ENCODE measurements at regions not wholly inside any gene's neighbourhood (a gene's known extent, or its start where the extent isn't known, plus 50 kb on each side); places are given as distances from the start of the nearest gene placed in this dataset.

DNA sequence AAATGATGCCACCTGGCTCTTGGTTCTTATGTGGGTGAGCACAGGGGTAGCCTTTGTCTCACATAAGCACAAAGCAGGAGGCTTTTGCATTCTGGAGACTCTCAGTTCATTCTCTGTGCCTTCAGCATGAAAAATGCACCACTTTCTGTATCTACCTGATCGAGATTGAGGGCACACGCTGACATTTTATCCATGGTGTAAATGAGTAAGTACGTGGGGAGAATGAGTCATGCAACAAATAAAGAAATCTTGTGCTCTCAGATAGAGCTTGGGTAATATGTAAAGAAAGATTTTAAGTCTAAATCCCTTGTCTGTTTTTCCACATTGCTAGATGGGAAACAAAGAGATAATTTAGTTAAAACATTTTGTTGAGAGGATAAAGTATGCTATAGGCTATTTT is 607.2 kb upstream of the WWC1 start:
- H3K9ac ChIP-seq (ENCODE audit: low read length) = no peak overlapping the region
- H3K36me3 ChIP-seq (ENCODE audit: low read length) = no peaks in the 10 kb centered on the region
- H3K4me3 ChIP-seq (ENCODE audit: insufficient read depth, low read length, poor library complexity, severe bottlenecking) = no peak overlapping the region
- H3K4me2 ChIP-seq (ENCODE audit: low read depth, low read length, poor library complexity, severe bottlenecking) = no peak overlapping the region
- no peaks in the 10 kb centered on the region for H3K27me3 ChIP-seq (ENCODE audit: low read length)
- H3K79me2 ChIP-seq (ENCODE audit: insufficient read depth, low read length) = no peaks in the 10 kb centered on the region
- no peaks in the 10 kb centered on the region for H3K9me2 ChIP-seq (replicated peaks; ENCODE audit: insufficient read depth, low read length)
- H3K9me3 ChIP-seq (ENCODE audit: insufficient read depth, low read length) = no peaks in the 10 kb centered on the region
- no peaks in the 10 kb centered on the region for H4K20me1 ChIP-seq (ENCODE audit: low read depth, low read length)
- H3F3A ChIP-seq (ENCODE audit: insufficient read depth) = no peaks in the 10 kb centered on the region
- no peak overlapping the region for H2AFZ ChIP-seq (ENCODE audit: low read depth, low read length, severe bottlenecking)
- TF ChIP-seq, protein P1, sequence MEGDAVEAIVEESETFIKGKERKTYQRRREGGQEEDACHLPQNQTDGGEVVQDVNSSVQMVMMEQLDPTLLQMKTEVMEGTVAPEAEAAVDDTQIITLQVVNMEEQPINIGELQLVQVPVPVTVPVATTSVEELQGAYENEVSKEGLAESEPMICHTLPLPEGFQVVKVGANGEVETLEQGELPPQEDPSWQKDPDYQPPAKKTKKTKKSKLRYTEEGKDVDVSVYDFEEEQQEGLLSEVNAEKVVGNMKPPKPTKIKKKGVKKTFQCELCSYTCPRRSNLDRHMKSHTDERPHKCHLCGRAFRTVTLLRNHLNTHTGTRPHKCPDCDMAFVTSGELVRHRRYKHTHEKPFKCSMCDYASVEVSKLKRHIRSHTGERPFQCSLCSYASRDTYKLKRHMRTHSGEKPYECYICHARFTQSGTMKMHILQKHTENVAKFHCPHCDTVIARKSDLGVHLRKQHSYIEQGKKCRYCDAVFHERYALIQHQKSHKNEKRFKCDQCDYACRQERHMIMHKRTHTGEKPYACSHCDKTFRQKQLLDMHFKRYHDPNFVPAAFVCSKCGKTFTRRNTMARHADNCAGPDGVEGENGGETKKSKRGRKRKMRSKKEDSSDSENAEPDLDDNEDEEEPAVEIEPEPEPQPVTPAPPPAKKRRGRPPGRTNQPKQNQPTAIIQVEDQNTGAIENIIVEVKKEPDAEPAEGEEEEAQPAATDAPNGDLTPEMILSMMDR (IDR thresholded peaks at IDR 0.05; ENCODE audit: insufficient read depth, low read length, poor library complexity, severe bottlenecking) = no peak
- TF ChIP-seq EZH2phosphoT487 (conservative IDR thresholded peaks at IDR 0.05; ENCODE audit: low read length) = no peak
- no peak overlapping the region for H3K27ac ChIP-seq (ENCODE audit: low read depth, low read length)

GRCh38 chr5:167688341-167689130 is 602.9 kb upstream of the WWC1 start:
- no peaks in the 10 kb centered on the region for H3K79me2 ChIP-seq (ENCODE audit: insufficient read depth, low read length)
- no peaks in the 10 kb centered on the region for H3K9me2 ChIP-seq (replicated peaks; ENCODE audit: insufficient read depth, low read length)
- no peaks in the 10 kb centered on the region for H3K36me3 ChIP-seq (ENCODE audit: low read length)
- no peak for TF ChIP-seq EZH2phosphoT487 (conservative IDR thresholded peaks at IDR 0.05; ENCODE audit: low read length)
- TF ChIP-seq, protein P1 (IDR thresholded peaks at IDR 0.05; ENCODE audit: insufficient read depth, low read length, poor library complexity, severe bottlenecking) = no peak
- H2AFZ ChIP-seq (ENCODE audit: low read depth, low read length, severe bottlenecking) = no peak overlapping the region
- no peak overlapping the region for H3K4me3 ChIP-seq (ENCODE audit: insufficient read depth, low read length, poor library complexity, severe bottlenecking)
- no peak overlapping the region for H3K4me2 ChIP-seq (ENCODE audit: low read depth, low read length, poor library complexity, severe bottlenecking)
- no peak overlapping the region for H3K27ac ChIP-seq (ENCODE audit: low read depth, low read length)
- H3F3A ChIP-seq (ENCODE audit: insufficient read depth) = no peaks in the 10 kb centered on the region
- H3K9ac ChIP-seq (ENCODE audit: low read length) = no peak overlapping the region
- no peaks in the 10 kb centered on the region for H4K20me1 ChIP-seq (ENCODE audit: low read depth, low read length)
- no peaks in the 10 kb centered on the region for H3K9me3 ChIP-seq (ENCODE audit: insufficient read depth, low read length)
- H3K27me3 ChIP-seq (ENCODE audit: low read length) = no peaks in the 10 kb centered on the region

DNA sequence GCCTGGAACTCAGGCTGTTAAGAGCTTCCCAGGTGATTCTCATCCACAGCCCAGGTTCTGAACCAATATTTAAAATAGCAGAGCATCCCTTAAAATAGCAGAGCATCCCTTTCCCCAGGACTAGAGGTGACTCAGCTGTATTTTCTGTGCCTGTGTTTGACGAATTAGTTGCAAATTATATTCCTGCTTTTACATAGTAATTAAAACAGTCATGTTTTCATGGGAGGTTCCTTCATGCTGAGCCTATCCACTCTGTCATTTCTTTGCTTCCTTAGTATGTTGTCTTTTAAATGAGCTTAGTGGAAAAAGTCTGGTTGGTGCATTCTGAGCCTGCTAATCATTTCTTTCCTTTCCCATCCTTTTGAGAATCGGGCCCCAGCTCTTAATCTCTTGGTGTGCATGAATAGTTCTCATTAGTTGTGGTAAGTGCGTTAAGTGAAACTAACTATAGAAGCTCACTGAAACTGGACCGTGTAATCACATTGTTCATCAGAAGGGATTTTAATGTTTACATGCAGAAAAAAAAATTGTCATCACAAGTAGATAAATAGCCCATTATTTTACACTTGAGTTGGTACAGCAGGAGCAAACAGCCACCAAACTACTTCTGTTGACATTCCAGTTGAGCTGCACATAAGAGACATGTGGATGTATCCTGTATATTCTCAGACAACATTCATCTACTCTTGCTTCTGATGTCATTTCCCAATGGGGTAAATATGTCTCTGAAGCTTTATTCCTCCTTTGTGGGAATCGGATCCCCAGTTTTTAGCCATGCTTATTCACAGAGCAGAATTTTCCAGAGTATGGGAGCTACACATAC is 596.9 kb upstream of the WWC1 start:
- no peak overlapping the region for H3K9ac ChIP-seq (ENCODE audit: low read length)
- H3K9me3 ChIP-seq (ENCODE audit: insufficient read depth, low read length) = no peaks in the 10 kb centered on the region
- H3K4me2 ChIP-seq (ENCODE audit: low read depth, low read length, poor library complexity, severe bottlenecking) = no peak overlapping the region
- H3K9me2 ChIP-seq (replicated peaks; ENCODE audit: insufficient read depth, low read length) = no peaks in the 10 kb centered on the region
- H3K36me3 ChIP-seq (ENCODE audit: low read length) = no peaks in the 10 kb centered on the region
- no peak overlapping the region for H2AFZ ChIP-seq (ENCODE audit: low read depth, low read length, severe bottlenecking)
- TF ChIP-seq EZH2phosphoT487 (conservative IDR thresholded peaks at IDR 0.05; ENCODE audit: low read length) = no peak
- TF ChIP-seq, protein P1 (IDR thresholded peaks at IDR 0.05; ENCODE audit: insufficient read depth, low read length, poor library complexity, severe bottlenecking) = no peak
- H3K79me2 ChIP-seq (ENCODE audit: insufficient read depth, low read length) = no peaks in the 10 kb centered on the region
- no peaks in the 10 kb centered on the region for H4K20me1 ChIP-seq (ENCODE audit: low read depth, low read length)
- H3K27ac ChIP-seq (ENCODE audit: low read depth, low read length) = no peak overlapping the region
- no peaks in the 10 kb centered on the region for H3K27me3 ChIP-seq (ENCODE audit: low read length)
- no peak overlapping the region for H3K4me3 ChIP-seq (ENCODE audit: insufficient read depth, low read length, poor library complexity, severe bottlenecking)
- H3F3A ChIP-seq (ENCODE audit: insufficient read depth) = no peaks in the 10 kb centered on the region

Data from SU-DHL-6 (cell line).